ENCODE measurements at regions not wholly inside any gene's neighbourhood (a gene's known extent, or its start where the extent isn't known, plus 50 kb on each side); places are given as distances from the start of the nearest gene placed in this dataset.
"Not testable (repeated sequence)": the region's sequence is repeated elsewhere in the genome, so short reads cannot be mapped to it uniquely, and the experiment has no call there.

- intact Hi-C loops (cut with micrococcal nuclease); H3K4me1 Mint-ChIP-seq (ENCODE audit: low read depth); H3K4me3 Mint-ChIP-seq; H3K36me3 Mint-ChIP-seq; CTCF ChIA-PET; H3K27me3 Mint-ChIP-seq; DNase-seq; H3K27ac Mint-ChIP-seq; POLR2A ChIA-PET; H3K9me3 Mint-ChIP-seq: not testable (repeated sequence)
These were observed 319.9 kb upstream of the EPHA4 start for GRCh38 chr2:221892006-221892405.

DNA sequence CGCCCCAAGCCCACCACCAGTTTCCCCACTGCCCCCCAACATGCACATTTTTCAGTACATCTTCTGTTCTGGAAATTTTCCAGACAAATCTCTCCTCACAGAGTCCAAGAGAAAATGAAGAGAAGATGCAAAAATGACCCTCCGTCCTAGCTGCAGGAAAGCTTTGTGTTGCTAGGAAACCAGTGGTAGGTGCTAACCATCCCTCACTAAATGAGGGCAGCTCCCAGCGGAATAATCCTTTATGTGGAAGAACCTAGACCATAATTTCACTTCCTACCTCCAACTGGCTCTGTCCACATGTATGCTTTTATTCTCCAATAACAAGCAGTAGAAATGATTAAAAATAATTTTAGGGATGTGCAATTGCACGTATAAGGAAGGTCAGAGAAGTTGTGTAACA is 311.9 kb upstream of the EPHA4 start:
- Mint-ChIP-seq H3K27ac (no peak overlapping the region), H3K9me3 (no peaks in the 10 kb centered on the region), H3K4me1 (ENCODE audit: low read depth) (no peaks in the 10 kb centered on the region), H3K4me3 (no peak overlapping the region), H3K27me3 (no peaks in the 10 kb centered on the region), H3K36me3 (no peaks in the 10 kb centered on the region)
- ChIA-PET CTCF (no interaction called here), POLR2A (no interaction called here)
- intact Hi-C loops (cut with micrococcal nuclease), result no loop called here
- no peak for DNase-seq

- Mint-ChIP-seq H3K27ac (no peak overlapping the region), H3K9me3 (peaks cover 3% of the 10 kb centered on the region), H3K4me3 (no peak overlapping the region), H3K27me3 (no peaks in the 10 kb centered on the region), H3K36me3 (no peaks in the 10 kb centered on the region), H3K4me1 (ENCODE audit: low read depth) (no peaks in the 10 kb centered on the region)
- DNase-seq, result no peak
- CTCF ChIA-PET, result no interaction called here
- intact Hi-C loops (cut with micrococcal nuclease), result no loop called here
- POLR2A ChIA-PET, result no interaction called here
These were observed 303.9 kb upstream of the EPHA4 start for GRCh38 chr2:221876016-221876415.

DNA sequence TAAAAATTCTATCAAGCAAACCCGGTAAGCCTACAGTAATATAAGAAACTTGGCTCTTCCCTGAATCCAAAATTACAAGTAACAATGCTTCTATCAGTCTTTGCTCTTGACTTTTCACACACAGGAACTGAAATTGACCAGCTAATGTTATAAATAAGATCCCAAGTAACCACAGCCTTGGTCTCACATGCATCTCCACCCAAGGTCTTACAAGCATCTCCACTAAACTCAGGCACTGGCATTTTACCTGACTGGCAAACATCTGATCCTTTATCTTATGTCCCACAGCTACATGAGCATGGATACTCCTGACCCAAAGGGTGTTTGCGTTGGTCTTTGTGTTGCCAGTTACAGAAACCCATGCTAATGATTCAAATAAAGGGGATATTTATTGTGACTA is 302.3 kb upstream of the EPHA4 start:
- H3K36me3 Mint-ChIP-seq, result no peaks in the 10 kb centered on the region
- H3K4me3 Mint-ChIP-seq, result no peak overlapping the region
- POLR2A ChIA-PET, result no interaction called here
- no peaks in the 10 kb centered on the region for H3K4me1 Mint-ChIP-seq (ENCODE audit: low read depth)
- peaks cover 6% of the 10 kb centered on the region for H3K9me3 Mint-ChIP-seq
- no peak for DNase-seq
- no peaks in the 10 kb centered on the region for H3K27me3 Mint-ChIP-seq
- H3K27ac Mint-ChIP-seq, result no peak overlapping the region
- intact Hi-C loops (cut with micrococcal nuclease), result no loop called here
- CTCF ChIA-PET, result interaction anchor here (1.0 kb wide), 1 partner anchor 106 kb away, joined by 4 read pairs; no protein-coding TSS in a partner anchor

DNA sequence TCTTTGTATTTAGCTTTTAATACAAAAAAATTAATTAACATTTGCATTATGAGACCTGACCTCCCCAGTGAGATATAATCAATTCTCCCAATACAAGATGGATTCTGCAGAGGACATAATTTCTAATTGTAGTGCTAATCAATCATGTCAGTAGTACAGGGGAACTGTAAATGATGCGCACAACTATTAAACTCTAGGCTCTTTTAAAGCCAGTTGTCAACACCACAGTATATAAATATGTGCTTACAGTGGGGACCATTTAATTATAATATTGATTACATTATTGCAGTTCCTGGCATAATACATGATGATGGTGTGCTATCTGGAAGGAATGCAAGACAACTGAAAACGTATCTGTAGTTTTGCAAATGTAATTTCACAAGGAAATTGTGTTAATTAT is 285.6 kb upstream of the EPHA4 start:
- Mint-ChIP-seq H3K27me3 (no peaks in the 10 kb centered on the region), H3K4me1 (ENCODE audit: low read depth) (no peaks in the 10 kb centered on the region), H3K27ac (no peak overlapping the region), H3K36me3 (no peaks in the 10 kb centered on the region), H3K9me3 (no peaks in the 10 kb centered on the region), H3K4me3 (no peak overlapping the region)
- intact Hi-C loops (cut with micrococcal nuclease), result no loop called here
- CTCF ChIA-PET, result no interaction called here
- DNase-seq, result no peak
- POLR2A ChIA-PET, result no interaction called here

DNA sequence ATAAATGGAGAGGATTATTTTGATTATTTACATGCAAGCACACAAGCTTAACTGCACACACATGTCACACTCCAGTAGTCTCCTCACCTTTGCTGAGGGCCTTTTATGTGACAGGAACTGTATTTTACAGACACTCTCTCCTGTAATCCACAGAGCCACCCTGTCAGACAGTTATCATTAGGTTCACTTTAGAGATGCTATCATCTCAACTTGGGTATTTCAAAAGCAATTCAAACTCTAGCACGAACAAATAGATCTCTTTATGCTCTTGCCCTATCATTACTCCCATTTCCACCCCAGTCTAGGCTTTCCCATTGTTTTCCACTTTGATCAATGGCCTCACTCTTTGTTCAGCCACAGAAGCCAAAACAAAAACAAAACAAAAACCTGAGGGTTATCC is 281.2 kb upstream of the EPHA4 start:
- ChIA-PET POLR2A (no interaction called here), CTCF (no interaction called here)
- Mint-ChIP-seq H3K36me3 (no peaks in the 10 kb centered on the region), H3K9me3 (no peaks in the 10 kb centered on the region), H3K27ac (no peak overlapping the region), H3K4me3 (no peak overlapping the region), H3K27me3 (no peaks in the 10 kb centered on the region), H3K4me1 (ENCODE audit: low read depth) (no peaks in the 10 kb centered on the region)
- intact Hi-C loops (cut with micrococcal nuclease), result no loop called here
- no peak for DNase-seq

DNA sequence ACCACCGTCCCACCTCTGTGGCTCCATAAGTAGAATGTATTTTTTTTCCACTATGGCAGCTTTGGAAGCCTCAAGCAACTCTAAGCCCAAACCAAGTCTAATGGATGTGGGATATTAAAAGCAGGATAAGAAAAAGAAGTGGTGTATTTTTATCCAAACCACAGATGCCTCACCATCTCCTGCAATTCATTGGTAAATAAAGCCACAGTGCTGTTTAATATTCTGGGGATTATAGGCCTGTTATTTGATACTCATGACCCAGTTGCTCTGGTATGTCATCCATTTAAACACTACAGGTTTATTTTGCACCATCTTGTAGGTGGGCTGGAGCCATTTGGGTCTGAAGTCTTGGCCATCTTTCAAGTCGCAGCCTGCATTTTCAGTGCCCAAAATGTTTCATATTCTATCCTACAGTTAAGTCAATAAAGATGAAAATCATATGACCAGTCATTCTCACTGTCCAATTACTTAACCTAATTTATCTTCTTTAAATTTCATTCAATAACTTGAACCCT is 279.5 kb upstream of the EPHA4 start:
- DNase-seq, result no peak
- intact Hi-C loops (cut with micrococcal nuclease), result no loop called here
- Mint-ChIP-seq H3K36me3 (no peaks in the 10 kb centered on the region), H3K27me3 (no peaks in the 10 kb centered on the region), H3K4me1 (ENCODE audit: low read depth) (no peaks in the 10 kb centered on the region), H3K9me3 (no peaks in the 10 kb centered on the region), H3K4me3 (no peak overlapping the region), H3K27ac (no peak overlapping the region)
- POLR2A ChIA-PET, result no interaction called here
- CTCF ChIA-PET, result no interaction called here

DNA sequence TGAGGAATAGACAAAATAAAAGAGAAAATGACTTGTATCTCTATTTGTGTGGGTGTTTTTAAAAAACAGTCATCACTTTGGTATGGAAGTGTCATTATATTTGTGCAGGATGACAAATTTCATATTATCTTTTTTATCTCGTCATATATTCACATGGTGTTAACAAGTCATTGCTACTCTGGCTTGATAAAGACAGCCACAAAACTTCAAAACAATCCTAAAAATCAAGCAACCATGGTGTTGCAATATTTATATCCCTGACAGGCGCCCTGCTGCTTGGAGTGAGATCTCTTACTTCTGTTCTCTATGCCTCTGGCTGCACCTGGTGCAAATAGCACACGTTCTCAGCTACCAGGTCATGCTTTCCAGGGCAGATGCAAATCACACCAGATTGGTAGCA is 278.0 kb upstream of the EPHA4 start:
- Mint-ChIP-seq H3K27me3 (no peaks in the 10 kb centered on the region), H3K36me3 (no peaks in the 10 kb centered on the region), H3K4me3 (no peak overlapping the region), H3K27ac (no peak overlapping the region), H3K9me3 (no peaks in the 10 kb centered on the region), H3K4me1 (ENCODE audit: low read depth) (no peaks in the 10 kb centered on the region)
- DNase-seq, result no peak
- POLR2A ChIA-PET, result no interaction called here
- CTCF ChIA-PET, result no interaction called here
- intact Hi-C loops (cut with micrococcal nuclease), result no loop called here

- ChIA-PET CTCF (no interaction called here), POLR2A (no interaction called here)
- H3K9me3 Mint-ChIP-seq, result no peaks in the 10 kb centered on the region
- no peak overlapping the region for H3K4me3 Mint-ChIP-seq
- intact Hi-C loops (cut with micrococcal nuclease), result no loop called here
- H3K36me3 Mint-ChIP-seq, result no peaks in the 10 kb centered on the region
- H3K27ac Mint-ChIP-seq, result no peak overlapping the region
- no peaks in the 10 kb centered on the region for H3K4me1 Mint-ChIP-seq (ENCODE audit: low read depth)
- H3K27me3 Mint-ChIP-seq, result no peaks in the 10 kb centered on the region
- no peak for DNase-seq
These were observed 276.2 kb upstream of the EPHA4 start for GRCh38 chr2:221848286-221848685.

DNA sequence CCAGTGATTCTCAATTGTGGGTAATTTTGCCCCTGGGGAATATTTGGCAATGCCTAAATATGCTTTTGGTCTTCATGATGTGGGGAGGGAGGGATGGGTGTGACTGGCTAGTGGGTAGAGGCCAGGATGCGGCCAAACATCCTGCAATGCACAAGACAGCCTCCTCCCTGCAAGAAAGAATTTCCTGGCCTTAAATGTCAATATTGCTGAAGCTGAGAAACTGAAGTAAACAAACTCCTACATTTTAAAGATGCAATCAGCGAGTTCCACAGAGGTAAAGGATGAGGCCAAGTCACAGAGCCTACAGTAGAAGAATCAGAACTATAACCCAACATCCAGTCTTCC is 272.9 kb upstream of the EPHA4 start:
- Mint-ChIP-seq H3K9me3 (no peaks in the 10 kb centered on the region), H3K4me3 (no peak overlapping the region), H3K27me3 (no peaks in the 10 kb centered on the region), H3K36me3 (no peaks in the 10 kb centered on the region), H3K4me1 (ENCODE audit: low read depth) (no peaks in the 10 kb centered on the region), H3K27ac (no peak overlapping the region)
- ChIA-PET CTCF (no interaction called here), POLR2A (no interaction called here)
- DNase-seq, result no peak
- intact Hi-C loops (cut with micrococcal nuclease), result no loop called here

DNA sequence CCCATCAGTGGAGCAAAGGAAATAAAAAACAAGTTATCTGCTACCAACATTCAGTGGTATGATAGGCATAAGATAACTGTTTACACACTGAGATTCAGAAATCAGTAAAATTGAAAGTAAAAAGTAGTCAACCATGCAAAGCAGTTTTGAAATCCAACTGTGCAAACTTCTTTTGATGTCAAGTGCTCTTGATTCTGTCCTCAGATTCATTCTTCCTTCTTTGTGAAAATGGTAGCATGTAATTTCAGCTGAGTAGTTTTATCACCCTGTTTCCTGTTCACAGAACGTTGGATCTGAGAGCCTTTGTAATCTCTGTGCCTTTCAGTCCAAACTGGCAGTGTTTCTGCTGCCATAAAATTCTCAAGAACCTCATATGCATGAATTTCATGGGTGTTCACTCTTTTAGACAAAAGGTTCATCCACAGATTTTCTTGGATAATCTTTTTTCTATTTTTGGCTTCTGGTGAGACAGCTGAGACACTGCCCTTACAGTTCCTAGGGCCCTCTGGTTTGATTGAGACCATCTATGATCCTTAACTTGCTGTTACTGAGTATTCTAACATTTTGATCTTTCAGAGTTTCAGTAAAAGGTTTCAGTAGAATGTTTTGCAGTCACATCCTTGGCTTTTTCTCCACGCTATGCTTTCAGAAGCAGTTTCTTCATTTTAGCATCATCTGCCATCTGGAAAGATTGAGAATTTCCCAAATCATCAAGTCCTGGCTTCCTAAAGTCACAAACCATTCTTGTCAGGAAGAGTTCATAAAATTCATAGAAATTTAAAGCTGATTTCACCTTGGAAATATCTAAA is 272.3 kb upstream of the EPHA4 start:
- no peak overlapping the region for H3K27ac Mint-ChIP-seq
- CTCF ChIA-PET, result no interaction called here
- no peak for DNase-seq

DNA sequence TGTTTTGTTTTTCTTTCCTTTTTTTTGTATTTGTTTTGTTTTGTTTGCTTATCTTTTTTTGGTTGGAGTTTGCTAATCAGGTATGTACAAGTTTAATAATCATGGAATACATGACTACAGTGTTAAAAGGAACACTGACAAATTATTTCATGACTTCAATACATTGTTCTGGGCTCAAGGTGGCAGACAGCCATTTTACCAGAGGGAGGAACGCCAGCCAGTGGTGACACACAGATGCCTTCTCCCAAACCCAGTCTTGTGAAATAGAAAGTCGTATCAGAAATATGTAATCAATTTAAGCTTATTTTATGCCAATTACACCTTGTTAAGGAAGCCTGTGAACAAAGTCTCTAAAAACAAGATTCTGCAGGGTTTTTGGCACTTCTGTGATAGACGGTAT is 264.0 kb upstream of the EPHA4 start:
- no peak for DNase-seq
- Mint-ChIP-seq H3K4me3 (no peak overlapping the region), H3K27me3 (no peaks in the 10 kb centered on the region), H3K4me1 (ENCODE audit: low read depth) (no peaks in the 10 kb centered on the region), H3K27ac (no peak overlapping the region), H3K36me3 (no peaks in the 10 kb centered on the region), H3K9me3 (no peaks in the 10 kb centered on the region)
- POLR2A ChIA-PET, result no interaction called here
- CTCF ChIA-PET, result no interaction called here
- intact Hi-C loops (cut with micrococcal nuclease), result no loop called here

More for the DNA sequence above, 272.3 kb upstream of the EPHA4 start:
- H3K36me3 Mint-ChIP-seq, result no peaks in the 10 kb centered on the region
- no peak overlapping the region for H3K4me3 Mint-ChIP-seq
- intact Hi-C loops (cut with micrococcal nuclease), result no loop called here
- H3K27me3 Mint-ChIP-seq, result no peaks in the 10 kb centered on the region
- POLR2A ChIA-PET, result no interaction called here
- no peaks in the 10 kb centered on the region for H3K9me3 Mint-ChIP-seq
- H3K4me1 Mint-ChIP-seq (ENCODE audit: low read depth), result no peaks in the 10 kb centered on the region

- intact Hi-C loops (cut with micrococcal nuclease), result no loop called here
- H3K36me3 Mint-ChIP-seq, result no peaks in the 10 kb centered on the region
- no peaks in the 10 kb centered on the region for H3K4me1 Mint-ChIP-seq (ENCODE audit: low read depth)
- ChIA-PET CTCF (no interaction called here), POLR2A (no interaction called here)
- no peaks in the 10 kb centered on the region for H3K9me3 Mint-ChIP-seq
- no peaks in the 10 kb centered on the region for H3K27me3 Mint-ChIP-seq
- DNase-seq, result no peak
- no peak overlapping the region for H3K4me3 Mint-ChIP-seq
- H3K27ac Mint-ChIP-seq, result no peak overlapping the region
These were observed 261.9 kb upstream of the EPHA4 start for GRCh38 chr2:221833966-221834365.
